GM13976 (cell line): ENCODE measurements at regions not wholly inside any gene's neighbourhood (a gene's known extent, or its start where the extent isn't known, plus 50 kb on each side); places are given as distances from the start of the nearest gene placed in this dataset.

Source experiments
- DNase-seq: peaks from one replicate; pipeline ENCODE4 v3.0.0; 2012; ENCODE audit warnings: low spot score
- in situ Hi-C: fragments of 300-500 bp; cut with MboI; formaldehyde crosslinking; loops from one replicate; pipeline ENCODE4 v1.12.0; 2022; ENCODE audit warnings: low sequenced_read_pairs, mixed read lengths, inconsistent platforms; ENCODE audit not compliant: unreplicated experiment
- TF ChIP-seq, protein P1 (sequence below): IDR thresholded peaks from 2 replicates; pipeline ENCODE4 v1.5.1; 2012; ENCODE audit warnings: borderline replicate concordance, mild to moderate bottlenecking; ENCODE audit not compliant: insufficient read depth; ENCODE audit errors: extremely low read depth, missing control alignments, control extremely low read depth

DNA sequence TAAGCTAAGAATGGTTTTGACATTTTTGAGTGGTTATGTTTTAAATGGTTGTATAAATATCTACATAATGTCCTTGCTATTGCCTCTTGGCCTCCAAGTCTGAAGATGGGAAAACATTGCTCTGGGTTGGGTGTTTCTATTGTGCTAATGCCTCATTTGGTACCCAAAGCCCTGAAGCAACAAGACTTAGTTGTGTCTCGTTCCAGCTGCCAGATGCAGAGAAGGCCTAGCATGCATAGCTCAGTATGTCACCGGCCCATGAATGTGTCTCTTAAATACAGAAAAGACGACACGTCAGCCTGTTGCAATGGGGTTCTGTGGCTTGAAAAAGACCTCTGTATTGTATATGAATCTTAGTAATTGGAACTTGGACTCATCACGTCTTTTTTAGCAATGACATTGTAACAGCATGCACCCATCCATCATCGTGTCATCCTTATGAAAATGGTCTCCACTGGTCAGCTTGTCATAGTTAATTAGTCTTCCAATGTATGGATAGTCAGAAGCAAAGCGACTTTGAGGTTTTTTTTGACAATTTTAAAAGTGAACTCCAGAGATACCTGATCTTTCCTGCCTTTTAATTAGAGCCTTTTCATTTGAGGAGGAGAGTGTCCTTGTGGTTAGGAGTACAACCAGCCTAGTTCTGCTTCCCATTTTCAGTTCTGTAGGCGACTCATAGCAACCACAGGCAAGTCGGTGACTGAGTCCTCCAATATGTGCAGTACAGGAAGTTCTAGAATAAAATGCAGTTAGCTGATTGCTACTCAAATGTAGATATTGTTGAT, 126.4 kb upstream of the GATB start:
- in situ Hi-C loops: no loop called here
- DNase-seq: no peak
- TF ChIP-seq, protein P1, sequence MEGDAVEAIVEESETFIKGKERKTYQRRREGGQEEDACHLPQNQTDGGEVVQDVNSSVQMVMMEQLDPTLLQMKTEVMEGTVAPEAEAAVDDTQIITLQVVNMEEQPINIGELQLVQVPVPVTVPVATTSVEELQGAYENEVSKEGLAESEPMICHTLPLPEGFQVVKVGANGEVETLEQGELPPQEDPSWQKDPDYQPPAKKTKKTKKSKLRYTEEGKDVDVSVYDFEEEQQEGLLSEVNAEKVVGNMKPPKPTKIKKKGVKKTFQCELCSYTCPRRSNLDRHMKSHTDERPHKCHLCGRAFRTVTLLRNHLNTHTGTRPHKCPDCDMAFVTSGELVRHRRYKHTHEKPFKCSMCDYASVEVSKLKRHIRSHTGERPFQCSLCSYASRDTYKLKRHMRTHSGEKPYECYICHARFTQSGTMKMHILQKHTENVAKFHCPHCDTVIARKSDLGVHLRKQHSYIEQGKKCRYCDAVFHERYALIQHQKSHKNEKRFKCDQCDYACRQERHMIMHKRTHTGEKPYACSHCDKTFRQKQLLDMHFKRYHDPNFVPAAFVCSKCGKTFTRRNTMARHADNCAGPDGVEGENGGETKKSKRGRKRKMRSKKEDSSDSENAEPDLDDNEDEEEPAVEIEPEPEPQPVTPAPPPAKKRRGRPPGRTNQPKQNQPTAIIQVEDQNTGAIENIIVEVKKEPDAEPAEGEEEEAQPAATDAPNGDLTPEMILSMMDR: no peak

DNA sequence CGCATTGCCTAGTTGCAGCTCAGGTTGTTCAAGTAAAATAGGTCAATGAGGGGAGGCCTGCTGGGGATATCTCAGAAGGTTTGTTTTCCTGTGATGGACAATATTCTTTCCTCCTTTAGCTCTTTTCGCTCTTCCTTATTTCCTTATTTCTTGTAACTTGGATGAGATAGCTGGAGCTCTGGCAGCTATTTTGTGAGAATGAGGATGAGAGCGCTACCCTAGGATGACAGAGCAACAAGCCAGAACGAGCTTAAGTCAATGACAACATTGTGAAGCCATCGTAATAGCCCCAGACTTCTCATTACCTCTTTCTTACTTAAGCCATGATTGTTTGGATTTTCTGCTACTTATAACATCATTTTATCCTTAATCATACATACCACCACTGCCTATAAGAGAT, 124.3 kb upstream of the GATB start:
- TF ChIP-seq, protein P1: no peak
- in situ Hi-C loops: no loop called here
- DNase-seq: no peak

DNA sequence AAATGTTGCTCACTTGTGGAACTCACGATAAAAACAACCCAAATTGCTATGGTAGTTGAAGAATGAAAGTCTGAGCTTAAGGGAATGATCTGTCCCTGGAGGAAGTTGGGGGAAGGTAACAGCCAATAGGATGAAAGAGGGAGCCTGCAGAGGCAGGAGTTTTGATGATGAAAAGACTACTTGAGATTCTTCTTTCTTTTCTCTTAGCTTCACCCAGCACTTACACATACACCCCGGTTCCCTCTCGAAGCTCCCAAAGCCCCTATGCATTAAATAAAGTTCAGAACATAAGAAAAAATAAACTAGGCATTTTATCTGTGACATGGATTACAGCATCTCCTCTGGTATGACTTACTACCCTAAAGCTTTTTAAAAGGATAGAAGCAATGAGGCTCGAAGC, 122.9 kb upstream of the GATB start:
- in situ Hi-C loops: no loop called here
- TF ChIP-seq, protein P1: no peak
- DNase-seq: no peak

DNA sequence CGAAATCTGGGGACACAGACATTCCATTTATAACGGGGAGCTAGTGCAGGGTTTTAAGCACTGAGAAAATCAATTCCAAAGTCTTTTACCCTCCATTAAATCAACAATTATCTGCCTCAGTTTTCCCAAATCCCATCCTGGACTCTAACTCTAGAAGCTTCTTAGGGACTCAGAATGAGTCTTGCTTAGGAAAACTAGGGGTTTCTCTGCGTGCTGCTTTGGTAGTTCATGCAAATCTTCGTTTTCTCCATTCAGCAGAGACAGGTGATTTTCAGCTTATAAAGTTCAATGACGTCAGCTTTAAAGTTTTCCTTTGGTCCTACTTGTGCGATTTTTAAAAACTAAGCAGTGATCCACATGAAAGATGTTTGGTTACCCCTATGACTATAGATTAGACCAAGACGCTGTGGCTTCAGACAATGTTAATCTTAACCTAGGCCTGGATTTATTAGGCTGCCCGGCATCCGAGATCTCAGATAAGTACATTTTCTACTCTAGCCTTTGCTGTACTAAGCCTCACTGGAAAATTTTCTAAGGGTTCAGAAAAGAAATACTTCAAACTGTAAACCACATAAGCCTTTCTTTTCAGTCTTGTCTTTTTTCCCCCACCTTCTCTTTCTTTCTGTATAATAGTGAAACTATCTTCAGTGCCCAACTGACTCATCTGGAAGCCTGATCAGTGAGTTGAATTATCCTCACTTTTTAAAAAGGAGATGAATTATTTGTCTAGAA, 121.4 kb upstream of the GATB start:
- in situ Hi-C loops: no loop called here

DNA sequence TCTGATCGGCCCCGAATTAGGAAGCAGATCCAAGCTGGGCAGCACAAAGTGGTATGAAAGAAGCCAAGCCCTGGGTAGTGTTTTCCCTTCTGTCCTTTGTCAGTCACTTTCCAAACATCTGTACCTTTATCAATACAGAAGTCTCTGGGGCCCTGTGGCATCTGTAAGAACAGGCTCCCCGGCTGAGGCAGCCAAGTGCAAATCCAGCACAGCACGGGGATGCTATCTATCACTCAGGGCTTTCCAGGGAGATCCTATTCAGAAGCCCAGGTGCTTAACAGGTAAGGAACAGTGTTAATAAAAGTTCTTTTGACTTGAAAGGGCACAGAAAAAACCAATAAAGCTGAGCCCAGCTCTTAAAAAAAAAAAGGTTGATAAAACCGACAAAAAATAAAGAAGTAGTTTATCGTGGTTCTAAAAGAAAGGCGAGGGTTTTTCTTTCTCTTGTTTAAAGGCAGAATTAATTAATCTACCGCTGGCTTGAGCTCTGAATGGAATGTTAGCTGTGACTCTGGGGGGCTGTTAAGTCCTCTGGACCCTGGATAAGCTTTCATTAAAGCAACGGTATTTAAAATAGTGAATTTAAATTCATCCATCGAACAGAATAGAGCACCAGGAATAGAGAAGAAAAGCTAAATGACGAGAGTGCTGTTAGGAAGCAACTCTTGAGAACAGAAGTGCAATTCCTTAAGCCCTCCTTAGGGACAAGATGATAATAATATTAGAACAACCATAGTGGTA, 119.1 kb upstream of the GATB start:
- TF ChIP-seq, protein P1: no peak
- in situ Hi-C loops: no loop called here
- DNase-seq: no peak

More for the DNA sequence above, 121.4 kb upstream of the GATB start:
- peak; percentile 46 for DNase-seq
- TF ChIP-seq, protein P1: no peak

DNA sequence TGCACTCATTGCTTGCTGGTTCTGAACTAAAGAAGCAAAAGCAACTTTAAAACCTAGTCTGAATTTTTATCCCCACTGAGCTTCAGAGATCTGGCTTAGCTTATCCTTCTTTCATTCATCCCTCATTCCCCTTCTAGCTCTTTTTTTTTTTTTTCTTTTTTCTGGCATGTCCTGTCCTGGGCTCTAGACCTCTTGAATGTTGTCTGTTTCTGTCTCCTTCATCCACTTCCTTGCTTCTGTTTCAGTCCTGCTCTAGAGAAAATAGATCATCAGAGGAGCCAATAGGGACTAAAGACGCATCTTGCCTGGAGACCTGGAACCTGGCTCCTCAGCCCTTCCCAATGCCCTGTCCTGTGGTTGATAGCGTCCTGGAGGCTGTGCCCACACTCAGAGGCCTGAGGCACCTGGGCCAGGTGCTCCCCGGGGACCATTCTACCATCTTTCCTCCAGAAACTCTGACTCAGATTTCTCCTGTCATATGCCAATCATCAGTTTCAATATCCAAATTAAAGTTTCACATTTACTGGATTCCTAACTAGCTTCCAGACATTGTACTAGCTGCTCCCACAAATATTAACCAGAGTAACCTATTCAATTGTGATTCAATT, 115.7 kb upstream of the GATB start:
- TF ChIP-seq, protein P1: no peak
- DNase-seq: no peak
- in situ Hi-C loops: no loop called here
